Neural cell (in vitro differentiated cells): ENCODE measurements at regions not wholly inside any gene's neighbourhood (a gene's known extent, or its start where the extent isn't known, plus 50 kb on each side); places are given as distances from the start of the nearest gene placed in this dataset.

Source experiments
- H2AFZ ChIP-seq: fragments of 200-600, 300-800 bp; sonication (generic), shearing (Covaris generic); 2 replicates; pipeline ENCODE4 v1.6.0; 2014; ENCODE audit warnings: low read depth, mild to moderate bottlenecking, antibody characterized with exemption, low read length, moderate library complexity
- H3F3A ChIP-seq: fragments of 200-600 bp; shearing (Covaris generic); 2 replicates; pipeline ENCODE4 v1.6.1; 2016; ENCODE audit warnings: mild to moderate bottlenecking, moderate library complexity, mixed read lengths, antibody characterized with exemption, low read length; ENCODE audit not compliant: insufficient read depth, poor library complexity, severe bottlenecking
- H3K27ac ChIP-seq: fragments of 200-600, 300-800 bp; sonication (generic), shearing (Covaris generic); 2 replicates; pipeline ENCODE4 v1.5.1; 2014; ENCODE audit warnings: mild to moderate bottlenecking, low read length, moderate library complexity
- H3K27me3 ChIP-seq: fragments of 300-800, 200-600 bp; sonication (generic), shearing (Covaris generic); 2 replicates; pipeline ENCODE4 v1.6.0; 2014; ENCODE audit warnings: mild to moderate bottlenecking, low read depth, low read length, moderate library complexity; ENCODE audit not compliant: insufficient read depth
- H3K36me3 ChIP-seq: fragments of 300-800, 200-600 bp; sonication (generic), shearing (Covaris generic); 2 replicates; pipeline ENCODE4 v1.5.1; 2014; ENCODE audit warnings: mild to moderate bottlenecking, antibody characterized with exemption, low read length, moderate library complexity; ENCODE audit not compliant: insufficient read depth
- H3K4me2 ChIP-seq: fragments of 300-800, 200-600 bp; sonication (generic), shearing (Covaris generic); 2 replicates; pipeline ENCODE4 v1.6.0; 2014; ENCODE audit warnings: mild to moderate bottlenecking, low read length
- H3K4me3 ChIP-seq: fragments of 300-800, 200-600 bp; sonication (generic), shearing (Covaris generic); 2 replicates; pipeline ENCODE4 v1.5.1; 2014; ENCODE audit warnings: mild to moderate bottlenecking, low read length, moderate library complexity
- H3K79me2 ChIP-seq: fragments of 200-600 bp; shearing (Covaris generic); replicated peaks from 2 replicates; pipeline ENCODE4 v1.6.0; 2014; ENCODE audit warnings: mild to moderate bottlenecking, low read length, moderate library complexity; ENCODE audit not compliant: insufficient read depth
- H3K9ac ChIP-seq: fragments of 300-800, 200-600 bp; sonication (generic), shearing (Covaris generic); 2 replicates; pipeline ENCODE4 v1.6.1; 2016; ENCODE audit warnings: mild to moderate bottlenecking, low read length, mixed read lengths
- H3K9me2 ChIP-seq: fragments of 200-600 bp; shearing (Covaris generic); 2 replicates; pipeline ENCODE4 v1.6.1; 2016; ENCODE audit warnings: mild to moderate bottlenecking, low read length, mixed read lengths; ENCODE audit not compliant: insufficient read depth
- H3K9me3 ChIP-seq: fragments of 200-600, 300-800 bp; sonication (generic), shearing (Covaris generic); 2 replicates; pipeline ENCODE4 v1.6.1; 2016; ENCODE audit warnings: mild to moderate bottlenecking, mixed run types, low read length, moderate library complexity, mixed read lengths
- H4K20me1 ChIP-seq: fragments of 200-600 bp; shearing (Covaris generic); 2 replicates; pipeline ENCODE4 v1.6.1; 2016; ENCODE audit warnings: mild to moderate bottlenecking, mixed run types; ENCODE audit not compliant: insufficient read depth
- EP300 ChIP-seq: fragments of 450-650 bp; conservative IDR thresholded peaks from 2 replicates; pipeline ENCODE4 v1.6.1; 2014; ENCODE audit warnings: antibody characterized with exemption, mild to moderate bottlenecking, moderate library complexity; ENCODE audit not compliant: poor library complexity, severe bottlenecking
- EZH2 ChIP-seq: fragments of 200-600, 300-800 bp; shearing (Covaris generic), sonication (generic); IDR thresholded peaks from 2 replicates; pipeline ENCODE4 v1.6.1; 2014; ENCODE audit warnings: antibody characterized with exemption, low read length, borderline replicate concordance, mild to moderate bottlenecking; ENCODE audit not compliant: insufficient read depth, poor library complexity, severe bottlenecking
- MXI1 ChIP-seq: fragments of 450-650 bp; conservative IDR thresholded peaks from 2 replicates; pipeline ENCODE4 v1.6.1; 2014; ENCODE audit warnings: antibody characterized with exemption, mild to moderate bottlenecking; ENCODE audit not compliant: poor library complexity, severe bottlenecking
- POLR2AphosphoS5 ChIP-seq: IDR thresholded peaks from 2 replicates; pipeline ENCODE4 v1.6.1; 2012
- RAD21 ChIP-seq: fragments of 450-650 bp; conservative IDR thresholded peaks from 2 replicates; pipeline ENCODE4 v1.6.1; 2014; ENCODE audit warnings: antibody characterized with exemption, mild to moderate bottlenecking, moderate library complexity
- SMC3 ChIP-seq: fragments of 450-650 bp; conservative IDR thresholded peaks from 2 replicates; pipeline ENCODE4 v1.6.1; 2014; ENCODE audit warnings: antibody characterized with exemption, mild to moderate bottlenecking, moderate library complexity; ENCODE audit not compliant: poor library complexity
- TAF1 ChIP-seq: IDR thresholded peaks from 2 replicates; pipeline ENCODE4 v1.6.1; 2012; ENCODE audit warnings: low read depth
- TF ChIP-seq, protein P1 (sequence below): IDR thresholded peaks from 2 replicates; pipeline ENCODE4 v1.6.1; 2012; ENCODE audit warnings: borderline replicate concordance
- TF ChIP-seq, protein P2 (sequence below): fragments of 450-650 bp; IDR thresholded peaks from 2 replicates; pipeline ENCODE4 v1.5.1; 2014; ENCODE audit warnings: antibody characterized with exemption, mild to moderate bottlenecking, moderate library complexity; ENCODE audit not compliant: poor library complexity, severe bottlenecking

DNA sequence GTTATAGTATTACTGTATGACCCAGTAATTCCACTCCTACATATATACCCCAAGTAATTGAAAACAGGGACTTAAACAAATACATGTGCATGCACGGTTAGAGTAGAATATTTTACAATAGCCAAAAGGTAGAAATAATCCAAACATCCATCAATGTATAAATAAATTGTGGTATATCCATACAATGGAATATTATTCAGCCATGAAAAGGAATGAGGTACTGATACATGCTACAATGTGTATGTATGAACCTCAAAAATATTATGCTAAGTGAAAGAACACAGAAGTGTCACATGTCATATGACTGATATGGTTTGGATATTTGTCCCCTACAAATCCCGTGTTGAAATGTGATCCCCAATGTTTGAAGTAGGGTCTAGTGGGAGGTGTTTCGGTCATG, 560.8 kb upstream of the LARGE1 start:
- H3K4me3 ChIP-seq, result no peak overlapping the region
- no peaks in the 10 kb centered on the region for H3K9me2 ChIP-seq
- H3K9me3 ChIP-seq, result no peaks in the 10 kb centered on the region
- no peaks in the 10 kb centered on the region for H3F3A ChIP-seq
- H2AFZ ChIP-seq, result no peak overlapping the region
- H4K20me1 ChIP-seq, result no peaks in the 10 kb centered on the region
- H3K4me2 ChIP-seq, result no peak overlapping the region
- no peak overlapping the region for H3K27ac ChIP-seq
- no peaks in the 10 kb centered on the region for H3K27me3 ChIP-seq
- H3K9ac ChIP-seq, result no peak overlapping the region
- H3K79me2 ChIP-seq, result no peaks in the 10 kb centered on the region
- TF ChIP-seq EZH2, result no peak
- TF ChIP-seq, protein P1, sequence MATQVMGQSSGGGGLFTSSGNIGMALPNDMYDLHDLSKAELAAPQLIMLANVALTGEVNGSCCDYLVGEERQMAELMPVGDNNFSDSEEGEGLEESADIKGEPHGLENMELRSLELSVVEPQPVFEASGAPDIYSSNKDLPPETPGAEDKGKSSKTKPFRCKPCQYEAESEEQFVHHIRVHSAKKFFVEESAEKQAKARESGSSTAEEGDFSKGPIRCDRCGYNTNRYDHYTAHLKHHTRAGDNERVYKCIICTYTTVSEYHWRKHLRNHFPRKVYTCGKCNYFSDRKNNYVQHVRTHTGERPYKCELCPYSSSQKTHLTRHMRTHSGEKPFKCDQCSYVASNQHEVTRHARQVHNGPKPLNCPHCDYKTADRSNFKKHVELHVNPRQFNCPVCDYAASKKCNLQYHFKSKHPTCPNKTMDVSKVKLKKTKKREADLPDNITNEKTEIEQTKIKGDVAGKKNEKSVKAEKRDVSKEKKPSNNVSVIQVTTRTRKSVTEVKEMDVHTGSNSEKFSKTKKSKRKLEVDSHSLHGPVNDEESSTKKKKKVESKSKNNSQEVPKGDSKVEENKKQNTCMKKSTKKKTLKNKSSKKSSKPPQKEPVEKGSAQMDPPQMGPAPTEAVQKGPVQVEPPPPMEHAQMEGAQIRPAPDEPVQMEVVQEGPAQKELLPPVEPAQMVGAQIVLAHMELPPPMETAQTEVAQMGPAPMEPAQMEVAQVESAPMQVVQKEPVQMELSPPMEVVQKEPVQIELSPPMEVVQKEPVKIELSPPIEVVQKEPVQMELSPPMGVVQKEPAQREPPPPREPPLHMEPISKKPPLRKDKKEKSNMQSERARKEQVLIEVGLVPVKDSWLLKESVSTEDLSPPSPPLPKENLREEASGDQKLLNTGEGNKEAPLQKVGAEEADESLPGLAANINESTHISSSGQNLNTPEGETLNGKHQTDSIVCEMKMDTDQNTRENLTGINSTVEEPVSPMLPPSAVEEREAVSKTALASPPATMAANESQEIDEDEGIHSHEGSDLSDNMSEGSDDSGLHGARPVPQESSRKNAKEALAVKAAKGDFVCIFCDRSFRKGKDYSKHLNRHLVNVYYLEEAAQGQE, result no peak
- TF ChIP-seq, protein P2, sequence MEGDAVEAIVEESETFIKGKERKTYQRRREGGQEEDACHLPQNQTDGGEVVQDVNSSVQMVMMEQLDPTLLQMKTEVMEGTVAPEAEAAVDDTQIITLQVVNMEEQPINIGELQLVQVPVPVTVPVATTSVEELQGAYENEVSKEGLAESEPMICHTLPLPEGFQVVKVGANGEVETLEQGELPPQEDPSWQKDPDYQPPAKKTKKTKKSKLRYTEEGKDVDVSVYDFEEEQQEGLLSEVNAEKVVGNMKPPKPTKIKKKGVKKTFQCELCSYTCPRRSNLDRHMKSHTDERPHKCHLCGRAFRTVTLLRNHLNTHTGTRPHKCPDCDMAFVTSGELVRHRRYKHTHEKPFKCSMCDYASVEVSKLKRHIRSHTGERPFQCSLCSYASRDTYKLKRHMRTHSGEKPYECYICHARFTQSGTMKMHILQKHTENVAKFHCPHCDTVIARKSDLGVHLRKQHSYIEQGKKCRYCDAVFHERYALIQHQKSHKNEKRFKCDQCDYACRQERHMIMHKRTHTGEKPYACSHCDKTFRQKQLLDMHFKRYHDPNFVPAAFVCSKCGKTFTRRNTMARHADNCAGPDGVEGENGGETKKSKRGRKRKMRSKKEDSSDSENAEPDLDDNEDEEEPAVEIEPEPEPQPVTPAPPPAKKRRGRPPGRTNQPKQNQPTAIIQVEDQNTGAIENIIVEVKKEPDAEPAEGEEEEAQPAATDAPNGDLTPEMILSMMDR, result no peak
- no peak for TF ChIP-seq POLR2AphosphoS5
- no peak for TF ChIP-seq EP300
- TF ChIP-seq RAD21, result no peak
- TF ChIP-seq SMC3, result no peak
- no peak for TF ChIP-seq MXI1
- TF ChIP-seq TAF1, result no peak
- H3K36me3 ChIP-seq, result no peaks in the 10 kb centered on the region

DNA sequence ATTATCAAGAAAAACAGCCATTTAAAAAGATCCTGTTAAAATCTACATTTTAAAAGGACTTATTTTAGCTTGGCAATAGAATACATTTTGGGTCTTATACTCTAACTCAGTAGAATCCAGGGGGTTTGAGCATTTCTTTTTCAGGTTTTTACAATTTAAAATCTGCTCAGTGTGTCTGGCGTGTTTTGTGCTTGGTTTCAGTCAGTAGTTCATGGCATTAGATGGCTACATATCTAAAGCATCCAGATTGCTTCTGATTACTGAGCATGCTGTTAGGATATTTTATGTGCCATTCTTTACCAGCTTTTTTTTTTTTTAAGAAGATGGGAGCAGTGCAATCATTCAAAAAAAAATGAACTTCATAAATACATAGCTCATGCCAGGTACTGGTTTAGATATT, 566.1 kb upstream of the LARGE1 start:
- H4K20me1 ChIP-seq, result no peaks in the 10 kb centered on the region
- no peaks in the 10 kb centered on the region for H3K9me3 ChIP-seq
- no peak overlapping the region for H3K27ac ChIP-seq
- no peaks in the 10 kb centered on the region for H3K27me3 ChIP-seq
- H3K79me2 ChIP-seq, result no peaks in the 10 kb centered on the region
- H3K9ac ChIP-seq, result no peak overlapping the region
- no peaks in the 10 kb centered on the region for H3F3A ChIP-seq
- H3K4me2 ChIP-seq, result no peak overlapping the region
- TF ChIP-seq, protein P2, result no peak
- TF ChIP-seq EP300 (no peak), RAD21 (no peak), POLR2AphosphoS5 (peak; percentile 20)
- H2AFZ ChIP-seq, result no peak overlapping the region
- H3K36me3 ChIP-seq, result no peaks in the 10 kb centered on the region
- H3K9me2 ChIP-seq, result no peaks in the 10 kb centered on the region
- H3K4me3 ChIP-seq, result no peak overlapping the region
